ENCODE measurements at regions not wholly inside any gene's neighbourhood (a gene's known extent, or its start where the extent isn't known, plus 50 kb on each side); places are given as distances from the start of the nearest gene placed in this dataset.

DNA sequence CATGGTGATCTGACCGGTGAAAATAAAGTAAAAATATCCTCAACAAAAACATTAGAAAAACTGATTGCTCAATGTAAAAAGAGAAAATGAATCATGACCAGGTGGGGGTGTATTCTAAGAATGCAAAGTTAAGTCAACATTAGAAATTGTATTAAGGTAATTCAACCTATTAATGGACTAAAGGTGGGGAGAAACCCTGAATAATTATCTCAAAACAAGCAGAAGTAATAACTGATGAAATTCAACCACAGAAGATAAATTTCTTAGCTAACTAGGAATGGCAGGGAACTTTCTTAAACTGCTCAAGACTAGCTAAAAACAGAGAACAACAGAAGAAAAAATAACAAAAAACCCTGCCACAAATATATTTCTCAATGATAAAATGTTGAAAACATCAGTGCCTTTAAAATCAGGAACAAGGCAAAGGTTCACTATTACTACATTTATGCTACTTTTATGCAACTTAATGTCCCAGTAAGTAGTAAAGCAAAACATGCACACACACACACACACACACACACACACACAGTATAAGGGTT, 204.4 kb upstream of the THBS1 start:
- peak; percentile 18 for DNase-seq (ENCODE audit: low read depth)

- DNase-seq (ENCODE audit: low read depth): peak; percentile 69
Measured at GRCh38 chr15:39381517-39381916, 199.4 kb upstream of the THBS1 start.

- no peak for DNase-seq (ENCODE audit: low read depth)
Measured at GRCh38 chr15:39388118-39388517, 192.8 kb upstream of the THBS1 start.

DNA sequence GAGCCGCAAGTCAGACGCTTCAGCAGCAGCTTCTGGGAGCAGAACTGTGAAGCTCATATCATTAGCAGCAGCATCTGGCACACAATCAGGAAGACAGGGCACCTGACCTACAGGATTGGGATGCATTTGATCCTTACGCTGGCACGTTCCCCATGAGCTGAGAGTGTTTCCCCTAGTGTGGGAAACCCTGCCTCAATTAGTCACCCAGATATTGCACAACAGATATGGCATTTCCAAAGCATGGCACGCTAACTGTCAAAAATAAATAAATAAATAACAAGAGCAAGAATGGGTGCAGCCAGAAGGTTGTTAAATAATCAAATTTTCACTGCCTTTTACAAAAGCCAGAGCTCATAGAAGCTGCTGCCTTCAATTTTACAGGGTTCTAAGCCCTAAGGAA, 189.6 kb upstream of the THBS1 start:
- peak; percentile 86 for DNase-seq (ENCODE audit: low read depth)

DNA sequence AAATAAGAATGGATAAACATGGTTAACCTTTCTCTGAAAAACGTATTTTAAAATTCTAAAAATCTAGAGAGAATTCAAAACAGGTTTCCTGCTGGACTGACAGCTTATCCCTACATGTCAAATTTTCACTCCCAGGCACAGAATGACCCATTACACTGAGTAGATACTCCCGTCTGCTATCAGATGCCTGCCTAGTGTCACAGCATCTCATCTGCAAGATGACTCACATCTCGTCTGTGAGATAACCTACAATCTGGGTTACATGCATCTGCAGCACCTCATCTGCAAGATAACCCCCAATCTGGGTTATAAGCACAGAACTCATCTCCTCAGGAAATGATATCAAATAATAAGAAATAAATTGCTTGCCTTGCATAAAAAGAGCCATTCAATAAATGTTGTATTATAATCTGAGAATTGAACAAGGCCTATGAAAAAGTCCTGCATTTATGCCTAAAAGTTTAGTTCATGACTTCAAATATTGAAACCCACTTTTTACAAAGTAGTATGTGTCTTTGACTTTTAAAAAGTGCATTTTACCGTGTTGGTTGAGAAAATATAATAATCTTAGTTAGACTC, 188.3 kb upstream of the THBS1 start:
- DNase-seq (ENCODE audit: low read depth): peak; percentile 56

- DNase-seq (ENCODE audit: low read depth): peak; percentile 70
Measured at GRCh38 chr15:39393575-39394335, 187.1 kb upstream of the THBS1 start.

DNA sequence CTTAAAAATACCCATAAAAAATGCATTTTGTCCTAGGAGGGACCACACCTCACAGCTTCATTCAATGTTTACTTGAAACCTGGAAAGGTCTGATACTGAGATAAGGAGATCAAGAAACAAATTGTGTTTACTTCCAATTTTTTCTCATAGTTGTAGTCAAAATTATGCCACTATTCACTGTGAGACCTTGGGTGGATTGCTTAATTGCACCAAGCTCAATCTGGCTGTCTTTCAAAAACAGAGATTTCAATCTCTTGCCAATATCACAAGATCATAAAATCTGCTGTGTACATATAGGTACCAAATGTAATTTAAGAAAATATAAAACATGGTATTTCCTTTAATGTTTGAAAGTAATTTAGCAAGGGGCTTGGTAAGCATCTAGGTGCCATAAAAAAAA, 186.4 kb upstream of the THBS1 start:
- no peak for DNase-seq (ENCODE audit: low read depth)

- no peak for DNase-seq (ENCODE audit: low read depth)
Measured at GRCh38 chr15:39396979-39397615, 183.8 kb upstream of the THBS1 start.

- peak; percentile 64 for DNase-seq (ENCODE audit: low read depth)
Measured at GRCh38 chr15:39397883-39398282, 183.0 kb upstream of the THBS1 start.

GRCh38 chr15:39399600-39399999, 181.3 kb upstream of the THBS1 start:
- DNase-seq (ENCODE audit: low read depth): no peak

- no peak for DNase-seq (ENCODE audit: low read depth)
Measured at GRCh38 chr15:39400002-39400401, 180.9 kb upstream of the THBS1 start.

- DNase-seq (ENCODE audit: low read depth): no peak
Measured at GRCh38 chr15:39400821-39401550, 179.9 kb upstream of the THBS1 start.

DNA sequence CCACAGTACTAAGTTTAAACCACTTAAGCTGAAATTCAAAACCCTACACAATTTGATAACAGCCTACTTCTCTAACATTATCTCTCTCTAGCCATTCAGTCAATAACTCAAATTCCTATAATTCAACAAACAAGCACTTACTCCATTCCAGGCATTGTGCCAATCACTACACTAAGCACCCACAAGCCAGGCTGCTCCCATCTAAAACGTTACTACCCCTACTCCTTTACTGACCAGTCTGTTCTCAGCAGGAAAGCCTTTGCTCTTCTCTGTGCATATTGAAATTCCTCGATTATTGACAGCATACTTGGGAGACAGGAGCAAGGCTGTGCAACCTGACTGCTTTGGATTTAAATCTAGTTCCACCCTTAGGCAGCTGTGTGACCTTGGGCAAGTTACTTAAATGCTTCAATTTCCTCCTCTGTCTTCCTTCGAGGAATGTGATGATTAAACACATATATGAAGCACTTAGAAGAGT, 177.2 kb upstream of the THBS1 start:
- peak; percentile 80 for DNase-seq (ENCODE audit: low read depth)

DNA sequence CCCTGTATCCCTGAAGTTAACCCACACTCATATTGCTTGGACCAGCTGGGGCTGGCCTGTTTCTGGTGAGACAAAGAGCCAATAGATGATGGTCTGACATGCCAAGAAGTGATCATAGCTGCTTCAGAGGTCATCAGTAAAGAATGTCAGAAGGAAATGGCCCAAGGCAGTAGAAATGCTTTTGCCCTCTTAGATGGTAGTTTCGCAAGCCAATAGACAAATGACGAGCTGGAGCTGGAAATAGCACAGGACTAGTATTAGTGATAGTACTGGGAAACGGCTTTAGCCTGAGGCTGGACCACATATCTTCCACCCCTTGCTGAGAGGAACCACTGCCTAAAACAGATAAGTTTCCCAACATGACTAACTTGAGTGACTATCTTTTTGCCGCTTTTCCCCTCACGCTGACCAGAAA, 176.1 kb upstream of the THBS1 start:
- peak; percentile 99 for DNase-seq (ENCODE audit: low read depth)

DNA sequence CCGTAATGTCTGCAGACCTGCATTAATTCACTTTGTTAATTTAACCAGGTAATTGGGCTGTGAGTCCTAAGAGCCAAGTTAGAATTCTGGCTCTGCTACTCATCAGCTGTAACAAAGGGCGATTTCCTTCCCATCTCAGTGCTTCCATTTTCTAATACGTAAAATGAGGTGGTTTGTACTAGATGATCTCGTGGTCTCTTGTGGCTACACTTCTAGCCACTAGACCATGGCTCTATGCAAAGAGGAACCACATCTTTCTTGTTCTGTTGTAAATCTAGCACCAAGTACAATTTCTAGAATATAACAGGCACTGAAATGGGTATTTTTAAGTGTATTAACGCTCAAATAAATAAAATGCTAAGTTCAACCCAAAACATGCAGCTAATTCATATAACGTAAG, 174.4 kb upstream of the THBS1 start:
- DNase-seq (ENCODE audit: low read depth): no peak

DNA sequence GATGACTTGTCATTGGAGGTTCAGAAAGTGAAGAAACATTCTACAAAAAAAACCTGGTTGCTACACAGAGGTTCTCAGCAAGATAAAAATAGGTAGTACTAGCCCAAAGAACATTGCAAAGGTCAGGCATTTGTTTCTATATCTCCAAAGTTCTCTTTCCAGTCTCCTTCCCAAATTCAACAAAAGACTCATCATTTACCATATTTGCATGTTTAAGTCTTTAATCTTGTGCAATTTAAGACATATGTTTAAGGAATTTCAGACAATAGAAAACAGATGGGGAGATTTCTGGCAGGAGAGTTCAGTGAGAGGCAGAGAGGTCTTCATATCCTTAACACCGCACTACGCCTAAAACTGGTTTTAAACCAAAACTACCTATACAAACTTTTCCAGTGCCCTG, 173.8 kb upstream of the THBS1 start:
- no peak for DNase-seq (ENCODE audit: low read depth)

- no peak for DNase-seq (ENCODE audit: low read depth)
Measured at GRCh38 chr15:39409876-39410530, 170.9 kb upstream of the THBS1 start.

DNA sequence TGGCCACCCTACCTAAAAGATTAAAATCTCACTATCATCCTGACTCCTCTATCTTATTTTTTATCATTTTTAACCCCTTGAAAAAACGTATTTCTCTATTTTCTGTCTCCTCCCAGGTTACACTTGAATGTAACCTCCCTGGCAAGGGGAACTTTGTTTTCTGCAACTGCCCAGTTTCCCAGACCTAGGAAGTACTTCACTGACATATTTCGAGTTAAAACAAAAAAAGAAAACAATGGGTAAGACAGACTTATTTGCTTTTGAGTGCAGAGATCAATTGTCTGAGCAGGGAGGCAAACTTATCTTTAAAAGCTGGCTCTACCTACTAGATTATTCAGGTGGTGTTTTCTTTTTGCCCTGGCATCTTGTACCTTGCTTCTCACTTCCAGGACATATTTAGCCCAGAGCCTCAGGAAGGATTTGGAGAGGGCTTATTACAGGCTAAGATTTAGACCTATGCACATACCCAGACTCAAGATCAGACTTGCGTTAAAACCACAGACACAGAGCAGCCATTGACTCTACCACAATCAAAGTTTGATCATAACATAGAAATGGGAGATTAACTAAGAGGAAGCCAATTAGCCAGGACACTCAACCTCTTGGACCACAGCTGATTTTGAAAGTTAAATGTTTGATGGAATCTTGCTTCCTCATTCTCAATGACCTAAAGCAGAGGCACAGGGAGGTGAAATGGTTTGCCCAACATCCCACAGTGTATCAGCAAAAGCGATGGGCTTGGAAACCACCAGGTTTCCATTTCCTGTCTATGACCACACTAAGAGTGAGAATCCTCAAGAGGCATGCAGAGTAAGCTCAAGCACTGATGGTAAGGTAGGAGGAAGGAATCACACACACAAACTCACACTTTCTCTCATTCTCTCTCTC, 169.5 kb upstream of the THBS1 start:
- peak; percentile 82 for DNase-seq (ENCODE audit: low read depth)

DNA sequence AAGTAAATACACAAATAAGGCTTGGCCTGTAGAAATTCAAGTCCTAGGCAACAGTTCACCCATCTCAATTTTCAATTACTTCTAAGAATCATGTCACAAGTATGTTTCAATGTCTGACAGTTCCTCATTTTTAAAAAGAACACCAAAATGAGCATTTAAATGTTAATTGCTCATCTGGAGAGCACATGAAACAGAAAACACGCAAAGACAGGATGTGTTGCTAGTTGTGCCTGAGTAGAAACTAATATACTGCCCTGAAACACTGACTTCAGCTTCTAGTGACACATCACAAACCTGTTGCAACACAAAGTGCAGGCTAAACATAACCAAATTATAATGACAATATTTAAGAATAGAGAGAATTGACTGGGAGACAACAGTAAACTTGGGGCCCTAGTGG, 167.3 kb upstream of the THBS1 start:
- no peak for DNase-seq (ENCODE audit: low read depth)

DNA sequence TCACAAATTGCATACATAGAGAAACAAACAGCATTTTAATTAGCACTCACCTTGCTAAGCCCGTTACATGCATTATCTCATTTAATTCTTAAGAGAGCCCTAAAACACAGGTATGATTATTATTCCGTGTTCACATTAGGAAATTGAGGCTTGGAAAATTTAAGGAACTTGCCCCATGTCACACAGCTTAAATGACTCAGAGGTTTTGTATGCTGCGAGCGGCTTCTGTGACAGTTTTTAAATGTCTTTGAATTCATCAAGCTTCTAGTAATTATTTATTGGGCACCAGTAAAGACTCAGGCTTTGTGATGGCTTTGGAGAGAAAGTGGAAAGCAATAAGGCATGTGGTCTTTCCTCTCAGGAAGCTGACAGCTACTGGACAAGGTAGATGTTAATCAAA, 166.7 kb upstream of the THBS1 start:
- peak; percentile 44 for DNase-seq (ENCODE audit: low read depth)

DNA sequence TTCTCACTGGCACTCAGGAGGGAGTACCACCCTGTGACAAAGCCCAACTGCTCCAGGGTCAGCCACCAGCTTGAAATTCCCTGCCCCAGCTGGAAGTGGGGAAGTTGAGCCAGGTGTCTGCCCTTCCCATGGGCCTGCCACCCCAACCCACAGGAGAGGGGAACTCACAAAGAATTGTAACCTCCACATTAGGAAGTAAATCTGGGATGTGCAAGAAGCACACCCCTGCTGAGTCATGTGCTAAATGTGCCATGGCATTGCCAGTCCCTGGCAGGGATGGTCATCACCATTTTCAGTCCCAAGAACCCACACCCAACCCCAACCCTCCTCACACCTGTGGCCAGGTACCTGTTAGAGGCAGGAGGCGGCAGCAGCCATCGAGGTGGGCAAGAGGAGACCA, 165.2 kb upstream of the THBS1 start:
- no peak for DNase-seq (ENCODE audit: low read depth)

All from M059J (cell line).